GM12878 (cell line): ENCODE measurements at regions not wholly inside any gene's neighbourhood (a gene's known extent, or its start where the extent isn't known, plus 50 kb on each side); places are given as distances from the start of the nearest gene placed in this dataset.

Experiments
- ATAC-seq: fragments of 200-7000 bp; cut with Tn5 transposase; 3 replicates; pipeline ENCODE4 v1.9.1; 2020; ENCODE audit warnings: mild to moderate bottlenecking, moderate library complexity
- BruUV-seq: library from RNA; stranded (reverse); fragments of 400-500 nt; replicated peaks from 2 replicates; lab custom pipeline; 2021; lab: Mats Ljungman, UMichigan
- CTCF ChIA-PET: fragments of 300-600 bp; sonication (Branson Sonifier 250); formaldehyde crosslinking; extraction: SDS; loops from one replicate; lab custom pipeline; 2021; ENCODE audit warnings: inconsistent platforms; lab: Yijun Ruan, JAX
- POLR2A ChIA-PET: fragments of 350-600 bp; formaldehyde crosslinking; extraction: SDS; loops from one replicate; lab custom pipeline; 2021; ENCODE audit warnings: inconsistent platforms; lab: Charles Lee
- RAD21 ChIA-PET: fragments of 300-600 bp; sonication (Branson Sonifier 250); formaldehyde crosslinking; loops from one replicate; lab custom pipeline; 2023; ENCODE audit warnings: antibody characterized with exemption; ENCODE audit not compliant: unreplicated experiment; lab: Charles Lee
- SMC1A ChIA-PET: fragments of 300-600 bp; sonication (Branson Sonifier 250); formaldehyde crosslinking; loops from one replicate; lab custom pipeline; 2023; ENCODE audit not compliant: unreplicated experiment, uncharacterized antibody; lab: Charles Lee
- DNase-seq: peaks from one replicate; pipeline ENCODE4 v3.0.0-alpha.2; 2011; ENCODE audit warnings: low read depth, low spot score
- FAIRE-seq: peaks from 3 replicates; lab custom pipeline; 2011; peaks lifted over from hg19 to GRCh38; lab: Jason Lieb, UNC
- H2AFZ ChIP-seq: 2 replicates; pipeline ENCODE4 v1.6.0; 2011; ENCODE audit warnings: low read depth, low read length, control low read depth; ENCODE audit not compliant: control insufficient read depth
- H3K27ac ChIP-seq: 2 replicates; pipeline ENCODE4 v1.5.1; 2011; ENCODE audit warnings: control low read depth; ENCODE audit not compliant: control insufficient read depth, insufficient read depth
- H3K27me3 ChIP-seq, 2 experiments: replicated peaks in 1 of 2; 2 replicates each; pipeline versions ENCODE4 v1.6.0 to v1.6.1; 2011; ENCODE audit warnings: low read length in 1 of 2; ENCODE audit not compliant: control insufficient read depth in 2 of 2, insufficient read depth in 2 of 2
- H3K36me3 ChIP-seq, 2 experiments: 2 replicates each; pipeline ENCODE4 v1.5.1; 2011; ENCODE audit warnings: low read length in 1 of 2; ENCODE audit not compliant: control insufficient read depth in 2 of 2, insufficient read depth in 2 of 2
- H3K4me1 ChIP-seq: 2 replicates; pipeline ENCODE4 v1.6.1; 2011; ENCODE audit warnings: mild to moderate bottlenecking, low read length, moderate library complexity, mixed read lengths; ENCODE audit not compliant: control insufficient read depth, insufficient read depth
- H3K4me2 ChIP-seq: 2 replicates; pipeline ENCODE4 v1.6.0; 2011; ENCODE audit warnings: control low read depth; ENCODE audit not compliant: control insufficient read depth, insufficient read depth
- H3K4me3 ChIP-seq: fragments of 200-600 bp; sonication (generic); 2 replicates; pipeline ENCODE4 v1.5.1; 2016
- H3K79me2 ChIP-seq: 2 replicates; pipeline ENCODE4 v1.6.0; 2011; ENCODE audit warnings: low read length; ENCODE audit not compliant: control insufficient read depth, insufficient read depth
- H3K9ac ChIP-seq: 2 replicates; pipeline ENCODE4 v1.8.0; 2011; ENCODE audit warnings: low read length, control low read depth, mixed read lengths; ENCODE audit not compliant: control insufficient read depth, insufficient read depth
- H3K9me3 ChIP-seq: replicated peaks from 3 replicates; pipeline ENCODE4 v1.5.1; 2011; ENCODE audit warnings: mild to moderate bottlenecking, low read length; ENCODE audit not compliant: control insufficient read depth, insufficient read depth
- H4K20me1 ChIP-seq: 2 replicates; pipeline ENCODE4 v1.6.0; 2011; ENCODE audit not compliant: control insufficient read depth, insufficient read depth
- ATF7 ChIP-seq: fragments of 450-650 bp; IDR thresholded peaks from 2 replicates; pipeline ENCODE4 v1.6.1; 2016; ENCODE audit warnings: low read depth, mild to moderate bottlenecking
- BMI1 ChIP-seq: fragments of 450-650 bp; IDR thresholded peaks from 2 replicates; pipeline ENCODE4 v1.6.1; 2016; ENCODE audit warnings: mild to moderate bottlenecking, moderate library complexity, borderline replicate concordance
- CREB1 ChIP-seq: IDR thresholded peaks from 2 replicates; pipeline ENCODE4 v1.6.1; 2012; ENCODE audit warnings: low read depth, mild to moderate bottlenecking, inconsistent platforms
- HCFC1 ChIP-seq: fragments of 150-350 bp; IDR thresholded peaks from 2 replicates; pipeline ENCODE4 v1.6.1; 2014; ENCODE audit warnings: low read length
- JUNB ChIP-seq: IDR thresholded peaks from 2 replicates; pipeline ENCODE4 v1.6.1; 2016; ENCODE audit warnings: antibody characterized with exemption, mild to moderate bottlenecking
- LARP7 ChIP-seq: fragments of 450-650 bp; IDR thresholded peaks from 2 replicates; pipeline ENCODE4 v1.6.1; 2017; ENCODE audit warnings: mild to moderate bottlenecking
- MYB ChIP-seq: fragments of 150-350 bp; IDR thresholded peaks from 2 replicates; pipeline ENCODE4 v1.6.1; 2014; ENCODE audit warnings: mild to moderate bottlenecking, low read depth, low read length, borderline replicate concordance
- NFIC ChIP-seq: IDR thresholded peaks from 2 replicates; pipeline ENCODE4 v1.6.1; 2012; ENCODE audit warnings: low read depth, mild to moderate bottlenecking, inconsistent platforms, low read length, moderate library complexity
- RCOR1 ChIP-seq: conservative IDR thresholded peaks from 2 replicates; pipeline ENCODE4 v1.6.1; 2012; ENCODE audit warnings: low read depth, low read length, improper control_type of control experiment
- SMAD1 ChIP-seq: fragments of 450-650 bp; IDR thresholded peaks from 2 replicates; pipeline ENCODE4 v1.6.1; 2018; ENCODE audit warnings: mild to moderate bottlenecking, low read depth; ENCODE audit not compliant: partially characterized antibody
- TARDBP ChIP-seq: IDR thresholded peaks from 2 replicates; pipeline ENCODE4 v1.6.1; 2016; ENCODE audit warnings: borderline replicate concordance
- ZBED1 ChIP-seq: IDR thresholded peaks from 2 replicates; pipeline ENCODE4 v1.6.1; 2016; ENCODE audit warnings: borderline replicate concordance
- ZNF384 ChIP-seq: IDR thresholded peaks from 2 replicates; pipeline ENCODE4 v1.6.1; 2012; ENCODE audit warnings: low read depth, mild to moderate bottlenecking, low read length, improper control_type of control experiment, borderline replicate concordance
- WGBS: methylation state at CpG from one replicate; pipeline ENCODE4 v1.1.6; 2016; ENCODE audit warnings: low lambda C conversion rate; ENCODE audit not compliant: insufficient replicate concordance, insufficient coverage; ENCODE audit errors: missing lambda C conversion rate; 5-methylcytosine and 5-hydroxymethylcytosine counted together
- in situ Hi-C: fragments of 300-500 bp; cut with MboI; formaldehyde crosslinking; loops from 9 replicates; pipeline ENCODE4 v1.14.3; 2018; ENCODE audit warnings: mixed read lengths
- intact Hi-C: fragments of 100-400 bp; cut with micrococcal nuclease; formaldehyde crosslinking; loops from one replicate; pipeline ENCODE4 v1.14.2; 2022; ENCODE audit not compliant: unreplicated experiment
- TF ChIP-seq, protein P1 (sequence below): IDR thresholded peaks from 2 replicates; pipeline ENCODE4 v1.6.1; 2012; ENCODE audit warnings: improper control_type of control experiment, low read depth, low read length; ENCODE audit not compliant: insufficient replicate concordance
- TF ChIP-seq, protein P2 (sequence below): IDR thresholded peaks from 2 replicates; pipeline ENCODE4 v1.6.1; 2011; ENCODE audit warnings: borderline replicate concordance, low read depth, mild to moderate bottlenecking, moderate library complexity, low read length; ENCODE audit not compliant: insufficient read depth, poor library complexity, severe bottlenecking
- TF ChIP-seq, protein P3 (sequence below): fragments of 450-650 bp; IDR thresholded peaks from 2 replicates; pipeline ENCODE4 v1.6.1; 2017; ENCODE audit warnings: antibody characterized with exemption, mild to moderate bottlenecking, moderate library complexity

DNA sequence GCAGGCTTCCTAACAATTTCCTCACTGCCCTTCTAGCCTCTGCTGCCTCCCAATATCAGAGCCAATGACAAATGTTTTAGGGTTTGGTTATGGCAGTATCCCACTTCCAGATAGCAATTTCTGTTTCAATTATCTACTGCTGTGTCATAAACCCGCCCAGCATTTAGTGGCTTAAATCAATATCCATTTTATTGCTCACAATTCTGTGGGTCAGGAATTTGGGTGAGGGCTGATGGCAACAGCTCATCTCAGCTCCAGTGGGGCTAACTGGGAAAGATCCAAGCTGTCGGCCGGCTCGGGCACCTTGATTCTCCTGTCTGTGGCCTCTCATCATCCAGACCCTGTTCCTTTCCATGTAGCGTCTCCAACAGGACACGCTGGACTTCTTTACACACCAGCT lies 85.3 kb upstream of the GOLGA8J start:
- ATAC-seq (no peak), DNase-seq (no peak), FAIRE-seq (no peak)
- Histone ChIP-seq H3K27me3 (no peaks in the 10 kb centered on the region), H3K27ac (no peak overlapping the region), H3K4me3 (no peak overlapping the region), H2AFZ (no peak overlapping the region), H3K9ac (no peak overlapping the region), H3K36me3 (no peaks in the 10 kb centered on the region), H3K4me1 (no peaks in the 10 kb centered on the region), H3K9me3 (no peaks in the 10 kb centered on the region), H3K4me2 (no peak overlapping the region), H4K20me1 (no peaks in the 10 kb centered on the region), H3K79me2 (no peaks in the 10 kb centered on the region)
- ChIA-PET CTCF (no interaction called here), SMC1A (no interaction called here), RAD21 (no interaction called here), POLR2A (no interaction called here)
- intact Hi-C loops (no loop called here), in situ Hi-C loops (no loop called here)
- 27% methylated on average over 6 of the region's 6 CpGs for WGBS
- BruUV-seq, result no TSS peak
- no peak for TF ChIP-seq ZBED1
- no peak for TF ChIP-seq TARDBP
- TF ChIP-seq RCOR1, result no peak
- no peak for TF ChIP-seq BMI1
- no peak for TF ChIP-seq LARP7
- no peak for TF ChIP-seq ATF7
- TF ChIP-seq SMAD1, result no peak
- TF ChIP-seq HCFC1, result no peak
- TF ChIP-seq NFIC, result no peak
- TF ChIP-seq, protein P1, sequence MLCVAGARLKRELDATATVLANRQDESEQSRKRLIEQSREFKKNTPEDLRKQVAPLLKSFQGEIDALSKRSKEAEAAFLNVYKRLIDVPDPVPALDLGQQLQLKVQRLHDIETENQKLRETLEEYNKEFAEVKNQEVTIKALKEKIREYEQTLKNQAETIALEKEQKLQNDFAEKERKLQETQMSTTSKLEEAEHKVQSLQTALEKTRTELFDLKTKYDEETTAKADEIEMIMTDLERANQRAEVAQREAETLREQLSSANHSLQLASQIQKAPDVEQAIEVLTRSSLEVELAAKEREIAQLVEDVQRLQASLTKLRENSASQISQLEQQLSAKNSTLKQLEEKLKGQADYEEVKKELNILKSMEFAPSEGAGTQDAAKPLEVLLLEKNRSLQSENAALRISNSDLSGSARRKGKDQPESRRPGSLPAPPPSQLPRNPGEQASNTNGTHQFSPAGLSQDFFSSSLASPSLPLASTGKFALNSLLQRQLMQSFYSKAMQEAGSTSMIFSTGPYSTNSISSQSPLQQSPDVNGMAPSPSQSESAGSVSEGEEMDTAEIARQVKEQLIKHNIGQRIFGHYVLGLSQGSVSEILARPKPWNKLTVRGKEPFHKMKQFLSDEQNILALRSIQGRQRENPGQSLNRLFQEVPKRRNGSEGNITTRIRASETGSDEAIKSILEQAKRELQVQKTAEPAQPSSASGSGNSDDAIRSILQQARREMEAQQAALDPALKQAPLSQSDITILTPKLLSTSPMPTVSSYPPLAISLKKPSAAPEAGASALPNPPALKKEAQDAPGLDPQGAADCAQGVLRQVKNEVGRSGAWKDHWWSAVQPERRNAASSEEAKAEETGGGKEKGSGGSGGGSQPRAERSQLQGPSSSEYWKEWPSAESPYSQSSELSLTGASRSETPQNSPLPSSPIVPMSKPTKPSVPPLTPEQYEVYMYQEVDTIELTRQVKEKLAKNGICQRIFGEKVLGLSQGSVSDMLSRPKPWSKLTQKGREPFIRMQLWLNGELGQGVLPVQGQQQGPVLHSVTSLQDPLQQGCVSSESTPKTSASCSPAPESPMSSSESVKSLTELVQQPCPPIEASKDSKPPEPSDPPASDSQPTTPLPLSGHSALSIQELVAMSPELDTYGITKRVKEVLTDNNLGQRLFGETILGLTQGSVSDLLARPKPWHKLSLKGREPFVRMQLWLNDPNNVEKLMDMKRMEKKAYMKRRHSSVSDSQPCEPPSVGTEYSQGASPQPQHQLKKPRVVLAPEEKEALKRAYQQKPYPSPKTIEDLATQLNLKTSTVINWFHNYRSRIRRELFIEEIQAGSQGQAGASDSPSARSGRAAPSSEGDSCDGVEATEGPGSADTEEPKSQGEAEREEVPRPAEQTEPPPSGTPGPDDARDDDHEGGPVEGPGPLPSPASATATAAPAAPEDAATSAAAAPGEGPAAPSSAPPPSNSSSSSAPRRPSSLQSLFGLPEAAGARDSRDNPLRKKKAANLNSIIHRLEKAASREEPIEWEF, result no peak
- TF ChIP-seq MYB, result no peak
- TF ChIP-seq CREB1, result no peak
- TF ChIP-seq JUNB, result no peak
- TF ChIP-seq, protein P2, sequence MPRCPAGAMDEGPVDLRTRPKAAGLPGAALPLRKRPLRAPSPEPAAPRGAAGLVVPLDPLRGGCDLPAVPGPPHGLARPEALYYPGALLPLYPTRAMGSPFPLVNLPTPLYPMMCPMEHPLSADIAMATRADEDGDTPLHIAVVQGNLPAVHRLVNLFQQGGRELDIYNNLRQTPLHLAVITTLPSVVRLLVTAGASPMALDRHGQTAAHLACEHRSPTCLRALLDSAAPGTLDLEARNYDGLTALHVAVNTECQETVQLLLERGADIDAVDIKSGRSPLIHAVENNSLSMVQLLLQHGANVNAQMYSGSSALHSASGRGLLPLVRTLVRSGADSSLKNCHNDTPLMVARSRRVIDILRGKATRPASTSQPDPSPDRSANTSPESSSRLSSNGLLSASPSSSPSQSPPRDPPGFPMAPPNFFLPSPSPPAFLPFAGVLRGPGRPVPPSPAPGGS, result no peak
- TF ChIP-seq ZNF384, result no peak
- TF ChIP-seq, protein P3, sequence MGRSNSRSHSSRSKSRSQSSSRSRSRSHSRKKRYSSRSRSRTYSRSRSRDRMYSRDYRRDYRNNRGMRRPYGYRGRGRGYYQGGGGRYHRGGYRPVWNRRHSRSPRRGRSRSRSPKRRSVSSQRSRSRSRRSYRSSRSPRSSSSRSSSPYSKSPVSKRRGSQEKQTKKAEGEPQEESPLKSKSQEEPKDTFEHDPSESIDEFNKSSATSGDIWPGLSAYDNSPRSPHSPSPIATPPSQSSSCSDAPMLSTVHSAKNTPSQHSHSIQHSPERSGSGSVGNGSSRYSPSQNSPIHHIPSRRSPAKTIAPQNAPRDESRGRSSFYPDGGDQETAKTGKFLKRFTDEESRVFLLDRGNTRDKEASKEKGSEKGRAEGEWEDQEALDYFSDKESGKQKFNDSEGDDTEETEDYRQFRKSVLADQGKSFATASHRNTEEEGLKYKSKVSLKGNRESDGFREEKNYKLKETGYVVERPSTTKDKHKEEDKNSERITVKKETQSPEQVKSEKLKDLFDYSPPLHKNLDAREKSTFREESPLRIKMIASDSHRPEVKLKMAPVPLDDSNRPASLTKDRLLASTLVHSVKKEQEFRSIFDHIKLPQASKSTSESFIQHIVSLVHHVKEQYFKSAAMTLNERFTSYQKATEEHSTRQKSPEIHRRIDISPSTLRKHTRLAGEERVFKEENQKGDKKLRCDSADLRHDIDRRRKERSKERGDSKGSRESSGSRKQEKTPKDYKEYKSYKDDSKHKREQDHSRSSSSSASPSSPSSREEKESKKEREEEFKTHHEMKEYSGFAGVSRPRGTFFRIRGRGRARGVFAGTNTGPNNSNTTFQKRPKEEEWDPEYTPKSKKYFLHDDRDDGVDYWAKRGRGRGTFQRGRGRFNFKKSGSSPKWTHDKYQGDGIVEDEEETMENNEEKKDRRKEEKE, result no peak
